Heart left ventricle (tissue), 13 donors: ENCODE measurements at regions not wholly inside any gene's neighbourhood (a gene's known extent, or its start where the extent isn't known, plus 50 kb on each side); places are given as distances from the start of the nearest gene placed in this dataset.

Source experiments
- POLR2A ChIP-seq, 2 donors: fragments of 450-650 bp; IDR thresholded peaks; one replicate each; pipeline ENCODE4 v1.6.1; 2017; ENCODE audit warnings: antibody characterized with exemption in 2 of 2, mild to moderate bottlenecking in 2 of 2, moderate library complexity in 2 of 2
- TF ChIP-seq, protein P1 (sequence below), 12 donors: fragments of 200-600 bp; sonication (generic) in 4 of 12; IDR thresholded peaks; one replicate each; pipeline versions ENCODE4 v1.5.0 to v1.8.0; 2018 to 2022; ENCODE audit warnings: antibody characterized with exemption in 12 of 12, mild to moderate bottlenecking in 5 of 12
- donor health status: ischemic (EF 13 %, LVEDD 7.1; RV severe dilation, severe dysfunction).
- donor health status: DM: no; HTN: yes; CAD: no.
- donor health status: DM: no; HTN: no; CAD: no.
- donor health status: ischemic (EF 25% LVEDD 6.9; RV normal size, moderate dysfunction).
- donor health status: ischemic (EF 25% LVEDD 5.7; RV mildly dilated, moderate dysfunction).
- donor health status: ischemic (EF 35%, LVEDD 5.7; RV mildly dilated, moderate dysfunction).
- donor health status: nonischemic (EF 11% LVEDD 7.7; RV severe dilation, severe dysfunction).
- donor health status: DM: yes; HTN: yes; CAD: no.
- donor health status: PGD.
- donor health status: ischemic (EF 29% LVEDD 5.4; RV normal size, mild dysfunction).
- donor health status: nonischemic (EF 23%, LVEDD 6.1; RV moderate dilation, normal function).

- TF ChIP-seq, protein P1, sequence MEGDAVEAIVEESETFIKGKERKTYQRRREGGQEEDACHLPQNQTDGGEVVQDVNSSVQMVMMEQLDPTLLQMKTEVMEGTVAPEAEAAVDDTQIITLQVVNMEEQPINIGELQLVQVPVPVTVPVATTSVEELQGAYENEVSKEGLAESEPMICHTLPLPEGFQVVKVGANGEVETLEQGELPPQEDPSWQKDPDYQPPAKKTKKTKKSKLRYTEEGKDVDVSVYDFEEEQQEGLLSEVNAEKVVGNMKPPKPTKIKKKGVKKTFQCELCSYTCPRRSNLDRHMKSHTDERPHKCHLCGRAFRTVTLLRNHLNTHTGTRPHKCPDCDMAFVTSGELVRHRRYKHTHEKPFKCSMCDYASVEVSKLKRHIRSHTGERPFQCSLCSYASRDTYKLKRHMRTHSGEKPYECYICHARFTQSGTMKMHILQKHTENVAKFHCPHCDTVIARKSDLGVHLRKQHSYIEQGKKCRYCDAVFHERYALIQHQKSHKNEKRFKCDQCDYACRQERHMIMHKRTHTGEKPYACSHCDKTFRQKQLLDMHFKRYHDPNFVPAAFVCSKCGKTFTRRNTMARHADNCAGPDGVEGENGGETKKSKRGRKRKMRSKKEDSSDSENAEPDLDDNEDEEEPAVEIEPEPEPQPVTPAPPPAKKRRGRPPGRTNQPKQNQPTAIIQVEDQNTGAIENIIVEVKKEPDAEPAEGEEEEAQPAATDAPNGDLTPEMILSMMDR (IDR thresholded peaks at IDR 0.05), result no peak
- no peak for TF ChIP-seq POLR2A (IDR thresholded peaks at IDR 0.05)
Measured at GRCh38 chr1:106185089-106185488, 871.4 kb upstream of the PRMT6 start.
